Fibroblast of skin of abdomen (primary cell): ENCODE measurements at regions not wholly inside any gene's neighbourhood (a gene's known extent, or its start where the extent isn't known, plus 50 kb on each side); places are given as distances from the start of the nearest gene placed in this dataset.

Experiments used
- DNase-seq: peaks from one replicate; pipeline ENCODE4 v3.0.0-alpha.2; 2013

DNA sequence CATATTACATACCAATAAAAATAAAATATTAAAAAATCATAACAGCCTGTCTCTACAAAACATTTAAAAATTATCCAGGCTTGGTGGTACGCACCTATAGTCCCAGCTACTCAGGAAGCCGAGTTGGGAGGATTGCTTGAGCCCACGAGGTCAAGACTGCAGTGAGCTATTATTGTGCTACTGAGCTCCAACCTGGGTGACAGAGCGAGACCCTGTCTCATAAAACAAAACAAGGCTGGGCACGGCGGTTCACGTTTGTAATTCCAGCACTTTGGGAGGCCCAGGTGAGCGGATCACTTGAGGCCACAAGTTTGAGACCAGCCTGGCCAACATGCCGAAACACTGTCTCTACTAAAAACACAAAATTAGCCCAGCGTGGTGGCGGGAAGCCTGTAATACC is 52.2 kb upstream of the LSM14A start:
- no peak for DNase-seq

DNA sequence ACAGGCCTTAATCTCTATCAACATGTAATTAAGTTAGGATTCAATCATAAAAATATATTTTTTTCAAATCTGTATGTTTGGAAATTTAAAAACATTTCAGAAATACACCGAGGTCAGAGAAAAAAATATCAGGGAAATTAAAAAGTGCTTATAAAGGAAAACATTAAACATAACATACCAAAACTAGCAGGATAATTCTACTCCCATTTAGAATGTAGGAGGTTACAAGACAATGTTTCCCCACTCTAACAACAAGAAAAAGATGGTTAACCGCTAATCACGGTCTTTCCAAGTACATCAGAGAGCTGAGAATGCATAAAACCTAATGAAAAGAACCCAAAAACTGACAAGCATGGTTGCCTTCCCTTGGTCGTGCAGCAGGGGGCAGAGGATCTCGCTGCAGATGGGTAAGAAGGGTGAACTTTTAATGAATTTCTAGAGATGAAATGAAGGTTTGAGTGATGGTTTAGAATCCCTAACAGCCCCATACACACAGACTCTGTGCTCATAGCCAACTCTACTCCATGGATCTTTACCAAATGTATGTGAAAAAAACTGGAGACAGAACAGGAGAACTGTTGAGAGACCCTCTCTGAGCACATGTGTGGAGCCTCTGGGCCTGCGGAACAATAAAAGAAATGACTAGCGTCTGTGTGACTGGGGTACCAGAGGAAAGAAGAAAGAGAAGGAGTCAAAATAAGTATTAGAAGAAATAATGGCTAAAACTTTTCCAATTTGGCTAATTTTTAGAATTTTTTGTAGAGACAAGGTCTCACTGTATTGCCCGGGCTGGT is 51.3 kb upstream of the LSM14A start:
- peak; percentile 38 for DNase-seq
